DND-41 (cell line): ENCODE measurements at regions not wholly inside any gene's neighbourhood (a gene's known extent, or its start where the extent isn't known, plus 50 kb on each side); places are given as distances from the start of the nearest gene placed in this dataset.

Source experiments
- CTCF ChIP-seq: IDR thresholded peaks from 2 replicates; pipeline ENCODE4 v1.5.1; 2012; ENCODE audit warnings: borderline replicate concordance, low read length, moderate library complexity, mild to moderate bottlenecking; ENCODE audit not compliant: poor library complexity, severe bottlenecking; ENCODE audit errors: extremely low read depth
- EZH2 ChIP-seq: IDR thresholded peaks from 3 replicates; pipeline ENCODE4 v1.6.1; 2012; ENCODE audit warnings: borderline replicate concordance, low read depth, mild to moderate bottlenecking, moderate library complexity, low read length, inconsistent platforms; ENCODE audit not compliant: severe bottlenecking

- TF ChIP-seq CTCF (no peak), EZH2 (no peak)
These were observed 430.0 kb upstream of the FAM98A start for GRCh38 chr2:34029073-34029472.
